GM18498 (cell line): ENCODE measurements at regions not wholly inside any gene's neighbourhood (a gene's known extent, or its start where the extent isn't known, plus 50 kb on each side); places are given as distances from the start of the nearest gene placed in this dataset.

Source experiments
- ATAC-seq: cut with Tn5 transposase; IDR thresholded peaks from one replicate; pipeline ENCODE4 v1.9.1; 2021; ENCODE audit warnings: mild to moderate bottlenecking, moderate library complexity; ENCODE audit not compliant: unreplicated experiment

- ATAC-seq, result no peak
Measured at GRCh38 chr2:5442736-5443135, 249.4 kb upstream of the SOX11 start.

GRCh38 chr2:5444168-5444567 is 248.0 kb upstream of the SOX11 start:
- ATAC-seq, result no peak

GRCh38 chr2:5444854-5445253 is 247.3 kb upstream of the SOX11 start:
- no peak for ATAC-seq

- ATAC-seq, result no peak
Measured at GRCh38 chr2:5449867-5450266, 242.3 kb upstream of the SOX11 start.

GRCh38 chr2:5453220-5454050 is 238.7 kb upstream of the SOX11 start:
- ATAC-seq, result no peak

GRCh38 chr2:5454051-5454390 is 238.2 kb upstream of the SOX11 start:
- ATAC-seq, result no peak

- no peak for ATAC-seq
Measured at GRCh38 chr2:5459041-5459440, 233.1 kb upstream of the SOX11 start.

GRCh38 chr2:5464657-5465056 is 227.5 kb upstream of the SOX11 start:
- ATAC-seq, result no peak

GRCh38 chr2:5465859-5466258 is 226.3 kb upstream of the SOX11 start:
- no peak for ATAC-seq

- ATAC-seq, result no peak
Measured at GRCh38 chr2:5467178-5467905, 224.8 kb upstream of the SOX11 start.

- no peak for ATAC-seq
Measured at GRCh38 chr2:5472673-5473072, 219.5 kb upstream of the SOX11 start.

- ATAC-seq, result no peak
Measured at GRCh38 chr2:5473635-5474034, 218.5 kb upstream of the SOX11 start.

GRCh38 chr2:5474716-5475115 is 217.5 kb upstream of the SOX11 start:
- ATAC-seq, result no peak

GRCh38 chr2:5479265-5479928 is 212.8 kb upstream of the SOX11 start:
- no peak for ATAC-seq

GRCh38 chr2:5482929-5483331 is 209.3 kb upstream of the SOX11 start:
- ATAC-seq, result no peak

GRCh38 chr2:5484868-5485267 is 207.3 kb upstream of the SOX11 start:
- ATAC-seq, result no peak

- no peak for ATAC-seq
Measured at GRCh38 chr2:5491523-5491922, 200.7 kb upstream of the SOX11 start.

- no peak for ATAC-seq
Measured at GRCh38 chr2:5493256-5493655, 198.9 kb upstream of the SOX11 start.

GRCh38 chr2:5494212-5494611 is 198.0 kb upstream of the SOX11 start:
- ATAC-seq, result no peak

GRCh38 chr2:5495586-5495985 is 196.6 kb upstream of the SOX11 start:
- no peak for ATAC-seq

GRCh38 chr2:5497874-5498273 is 194.3 kb upstream of the SOX11 start:
- no peak for ATAC-seq

GRCh38 chr2:5501807-5502206 is 190.4 kb upstream of the SOX11 start:
- no peak for ATAC-seq
